K562 (cell line): ENCODE measurements at regions not wholly inside any gene's neighbourhood (a gene's known extent, or its start where the extent isn't known, plus 50 kb on each side); places are given as distances from the start of the nearest gene placed in this dataset.

Source experiments
- ATAC-seq: fragments of 200-7000 bp; cut with Tn5 transposase; 3 replicates; pipeline ENCODE4 v1.9.1; 2020; ENCODE audit warnings: moderate library complexity
- BruUV-seq: library from RNA; stranded (reverse); fragments of 400-500 nt; replicated peaks from 2 replicates; lab custom pipeline; 2021; lab: Mats Ljungman, UMichigan
- CTCF ChIA-PET: fragments of 300-600 bp; formaldehyde crosslinking; extraction: SDS; loops from one replicate; lab custom pipeline; 2021; ENCODE audit warnings: low intra/inter-chr PET ratio; lab: Yijun Ruan, JAX
- POLR2A ChIA-PET: fragments of 300-600, 350-650 bp; sonication (Branson Sonifier 250); formaldehyde crosslinking; extraction: SDS; loops from one replicate; lab custom pipeline; 2021; ENCODE audit warnings: antibody characterized with exemption, inconsistent platforms; lab: Yijun Ruan, JAX
- DNase-seq, 4 experiments: peaks; one replicate each; pipeline versions ENCODE4 v3.0.0 to v3.0.0-alpha.2; 2011 to 2018; ENCODE audit warnings: low spot score in 3 of 4, mixed read lengths in 3 of 4; ENCODE audit errors: extremely low read depth in 1 of 4
- FAIRE-seq: peaks from 2 replicates; lab custom pipeline; 2011; peaks lifted over from hg19 to GRCh38; lab: Jason Lieb, UNC
- H2AFZ ChIP-seq: 2 replicates; pipeline ENCODE4 v1.6.0; 2011; ENCODE audit warnings: low read depth, low read length, control low read depth, inconsistent platforms
- H3K27ac ChIP-seq: fragments of 200-600 bp; 3 replicates; pipeline ENCODE4 v1.8.0; 2011; ENCODE audit warnings: low read depth, mild to moderate bottlenecking, control low read depth, inconsistent platforms, low read length, moderate library complexity, mixed read lengths; ENCODE audit errors: extremely low read depth
- H3K27me3 ChIP-seq, 2 experiments: fragments of 300-600 bp in 1 of 2; 2 replicates in 1 of 2; 3 replicates in 1 of 2; pipeline versions ENCODE4 v1.6.0 to v1.8.0; 2011; ENCODE audit warnings: inconsistent platforms in 2 of 2, low read length in 2 of 2, mild to moderate bottlenecking in 1 of 2, mixed read lengths in 1 of 2, moderate library complexity in 1 of 2; ENCODE audit not compliant: control insufficient read depth in 2 of 2, insufficient read depth in 2 of 2
- H3K36me3 ChIP-seq: fragments of 300-600 bp; 3 replicates; pipeline ENCODE4 v1.8.0; 2011; ENCODE audit warnings: mild to moderate bottlenecking, low read length, inconsistent platforms; ENCODE audit not compliant: control insufficient read depth, insufficient read depth
- H3K4me1 ChIP-seq, 2 experiments: fragments of 200-600 bp in 1 of 2; replicated peaks in 1 of 2; 2 replicates in 1 of 2; 3 replicates in 1 of 2; pipeline versions ENCODE4 v1.5.1 to v1.8.0; 2011; ENCODE audit warnings: inconsistent platforms in 2 of 2, low read length in 2 of 2, mild to moderate bottlenecking in 1 of 2, mixed read lengths in 1 of 2, moderate library complexity in 1 of 2; ENCODE audit not compliant: control insufficient read depth in 2 of 2, insufficient read depth in 2 of 2
- H3K4me2 ChIP-seq: 2 replicates; pipeline ENCODE4 v1.6.1; 2011; ENCODE audit warnings: low read length, control low read depth, inconsistent platforms, mixed read lengths; ENCODE audit not compliant: insufficient read depth
- H3K4me3 ChIP-seq: fragments of 200-600 bp; sonication (generic), shearing (Covaris generic); 2 replicates; pipeline ENCODE4 v1.5.1; 2016; ENCODE audit warnings: control low read depth, inconsistent platforms
- H3K79me2 ChIP-seq: fragments of 200-600 bp; 3 replicates; pipeline ENCODE4 v1.8.0; 2011; ENCODE audit warnings: low read length, inconsistent platforms; ENCODE audit not compliant: control insufficient read depth, insufficient read depth
- H3K9ac ChIP-seq, 2 experiments: 2 replicates each; pipeline versions ENCODE4 v1.6.0 to v1.6.1; 2011; ENCODE audit warnings: low read depth in 2 of 2, low read length in 2 of 2, control low read depth in 1 of 2, inconsistent platforms in 1 of 2, mild to moderate bottlenecking in 1 of 2, mixed read lengths in 1 of 2; ENCODE audit not compliant: insufficient read depth in 1 of 2
- H3K9me1 ChIP-seq: one replicate; pipeline ENCODE4 v1.6.0; 2011; ENCODE audit warnings: inconsistent platforms, mild to moderate bottlenecking, low read length, moderate library complexity; ENCODE audit not compliant: control insufficient read depth, insufficient read depth
- H3K9me3 ChIP-seq: replicated peaks from 2 replicates; pipeline ENCODE4 v1.5.1; 2011; ENCODE audit warnings: low read depth, low read length, inconsistent platforms; ENCODE audit not compliant: control insufficient read depth, insufficient read depth
- H4K20me1 ChIP-seq: replicated peaks from 2 replicates; pipeline ENCODE4 v1.6.1; 2011; ENCODE audit warnings: low read length, inconsistent platforms, mixed read lengths; ENCODE audit not compliant: control insufficient read depth, insufficient read depth
- CBFA2T3 ChIP-seq: fragments of 450-650 bp; IDR thresholded peaks from 2 replicates; pipeline ENCODE4 v1.6.1; 2017
- FOXM1 ChIP-seq, 2 experiments: fragments of 450-650 bp in 1 of 2; sonication (generic) in 1 of 2; formaldehyde crosslinking in 1 of 2; IDR thresholded peaks; 2 replicates each; pipeline versions ENCODE4 v1.6.1 to v1.9.0; 2017 to 2022; ENCODE audit warnings: low read depth in 2 of 2, mild to moderate bottlenecking in 2 of 2, missing genetic modification reagents in 1 of 2, moderate library complexity in 1 of 2
- GTF2E2 ChIP-seq: fragments of 200-800 bp; sonication (Bioruptor generic); IDR thresholded peaks from 2 replicates; pipeline ENCODE4 v1.6.1; 2016; ENCODE audit warnings: missing genetic modification characterization, missing compliant biosample characterization
- SP2 ChIP-seq: IDR thresholded peaks from 2 replicates; pipeline ENCODE4 v1.6.1; 2011; ENCODE audit warnings: mild to moderate bottlenecking, low read depth, low read length, moderate library complexity; ENCODE audit not compliant: poor library complexity, severe bottlenecking; ENCODE audit errors: extremely low read depth
- WGBS: fragments of 100-300 bp; shearing (Covaris generic); methylation state at CpG from one replicate; pipeline ENCODE4 v1.1.6; 2016; ENCODE audit warnings: low coverage, mixed read lengths; ENCODE audit not compliant: insufficient coverage; ENCODE audit errors: missing lambda C conversion rate; 5-methylcytosine and 5-hydroxymethylcytosine counted together
- in situ Hi-C: fragments of 300-500 bp; cut with MboI; formaldehyde crosslinking; loops from 4 replicates; pipeline ENCODE4 v1.15.0; 2018; ENCODE audit warnings: inconsistent platforms, mixed read lengths
- intact Hi-C: fragments of 100-400 bp; cut with micrococcal nuclease; formaldehyde crosslinking; loops from 2 replicates; pipeline ENCODE4 v1.14.2; 2022
- TF ChIP-seq, protein P1 (sequence below), 2 experiments: fragments of 450-650 bp in 1 of 2; IDR thresholded peaks; 2 replicates each; pipeline ENCODE4 v1.6.1; 2011 to 2017; ENCODE audit warnings: low read depth in 2 of 2, antibody characterized with exemption in 1 of 2, borderline replicate concordance in 1 of 2, low read length in 1 of 2, mild to moderate bottlenecking in 1 of 2, mixed read lengths in 1 of 2; ENCODE audit not compliant: control insufficient read depth in 1 of 2
- TF ChIP-seq, protein P2 (sequence below): sonication (generic); formaldehyde crosslinking; IDR thresholded peaks from 2 replicates; pipeline ENCODE4 v1.8.0; 2023; ENCODE audit warnings: missing genetic modification reagents, mild to moderate bottlenecking, borderline replicate concordance

DNA sequence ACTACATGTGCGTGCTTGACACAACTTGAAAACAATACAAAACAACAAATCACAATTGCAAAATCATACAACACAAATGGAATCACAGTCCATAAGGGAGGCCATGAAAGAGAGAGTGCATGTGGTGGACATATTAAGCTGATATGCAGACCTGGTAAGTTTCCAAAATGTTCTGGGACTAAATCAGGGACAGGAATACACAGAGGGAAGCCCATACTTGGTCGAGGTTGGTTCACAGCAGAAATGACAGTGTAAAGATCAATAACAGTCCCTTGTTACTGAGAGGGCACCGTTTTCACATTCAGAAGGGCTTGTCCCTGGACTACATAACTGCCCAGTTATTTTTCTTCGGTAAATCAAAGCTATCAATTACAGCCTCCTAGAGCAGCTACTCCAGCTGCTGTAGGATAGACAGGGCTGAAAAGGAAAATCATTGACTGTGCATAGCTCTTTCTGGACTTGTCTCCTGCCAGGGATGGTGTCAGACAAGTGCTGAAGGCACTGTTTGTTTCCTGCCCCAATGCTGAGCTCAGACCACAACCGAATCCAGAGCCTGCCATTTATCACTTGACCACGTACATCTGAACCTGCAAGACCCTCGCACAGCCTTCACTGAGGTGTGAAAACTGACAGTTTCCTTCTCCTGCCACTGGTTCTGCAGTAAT, 79.5 kb upstream of the KCNMB2 start (continued):
- TF ChIP-seq, protein P1, sequence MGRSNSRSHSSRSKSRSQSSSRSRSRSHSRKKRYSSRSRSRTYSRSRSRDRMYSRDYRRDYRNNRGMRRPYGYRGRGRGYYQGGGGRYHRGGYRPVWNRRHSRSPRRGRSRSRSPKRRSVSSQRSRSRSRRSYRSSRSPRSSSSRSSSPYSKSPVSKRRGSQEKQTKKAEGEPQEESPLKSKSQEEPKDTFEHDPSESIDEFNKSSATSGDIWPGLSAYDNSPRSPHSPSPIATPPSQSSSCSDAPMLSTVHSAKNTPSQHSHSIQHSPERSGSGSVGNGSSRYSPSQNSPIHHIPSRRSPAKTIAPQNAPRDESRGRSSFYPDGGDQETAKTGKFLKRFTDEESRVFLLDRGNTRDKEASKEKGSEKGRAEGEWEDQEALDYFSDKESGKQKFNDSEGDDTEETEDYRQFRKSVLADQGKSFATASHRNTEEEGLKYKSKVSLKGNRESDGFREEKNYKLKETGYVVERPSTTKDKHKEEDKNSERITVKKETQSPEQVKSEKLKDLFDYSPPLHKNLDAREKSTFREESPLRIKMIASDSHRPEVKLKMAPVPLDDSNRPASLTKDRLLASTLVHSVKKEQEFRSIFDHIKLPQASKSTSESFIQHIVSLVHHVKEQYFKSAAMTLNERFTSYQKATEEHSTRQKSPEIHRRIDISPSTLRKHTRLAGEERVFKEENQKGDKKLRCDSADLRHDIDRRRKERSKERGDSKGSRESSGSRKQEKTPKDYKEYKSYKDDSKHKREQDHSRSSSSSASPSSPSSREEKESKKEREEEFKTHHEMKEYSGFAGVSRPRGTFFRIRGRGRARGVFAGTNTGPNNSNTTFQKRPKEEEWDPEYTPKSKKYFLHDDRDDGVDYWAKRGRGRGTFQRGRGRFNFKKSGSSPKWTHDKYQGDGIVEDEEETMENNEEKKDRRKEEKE (IDR thresholded peaks at IDR 0.05; ENCODE audit: borderline replicate concordance in 1 of 2, control insufficient read depth in 1 of 2, low read depth in 2 of 2, low read length in 1 of 2): no peak

DNA sequence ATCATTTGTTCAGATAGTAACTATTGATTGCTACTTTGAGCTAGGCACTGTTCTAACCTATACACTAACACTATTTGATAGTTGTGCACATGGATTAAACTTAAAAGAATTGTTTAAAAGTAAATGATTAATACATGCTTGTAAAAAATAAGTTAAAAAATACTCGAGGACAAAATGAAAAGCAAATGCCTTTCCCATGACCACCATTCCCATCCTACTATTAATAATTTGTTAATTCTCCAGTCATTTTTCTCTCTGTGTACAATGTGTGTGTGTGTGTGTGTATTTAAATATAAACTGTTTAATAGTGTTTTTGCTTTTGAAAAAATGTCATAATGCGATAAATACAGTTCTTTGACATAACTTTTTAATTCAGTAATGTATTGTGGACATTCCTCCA, 78.7 kb upstream of the KCNMB2 start:
- no peaks in the 10 kb centered on the region for H3K27me3 ChIP-seq
- intact Hi-C loops (no loop called here), in situ Hi-C loops (loop anchor here (25.0 kb wide), 1 partner anchor 855 kb away; the partner anchor contains the start of gene ZNF639)
- no peaks in the 10 kb centered on the region for H3K4me1 ChIP-seq
- DNase-seq: no peak
- H2AFZ ChIP-seq: no peak overlapping the region
- POLR2A ChIA-PET: no interaction called here
- BruUV-seq: no TSS peak
- CTCF ChIA-PET: no interaction called here
- H3K9me1 ChIP-seq: no peaks in the 10 kb centered on the region
- H3K9me3 ChIP-seq: no peaks in the 10 kb centered on the region
- no peak overlapping the region for H3K9ac ChIP-seq
- 0% methylated on average over 2 of the region's 2 CpGs for WGBS
- H3K4me2 ChIP-seq: no peak overlapping the region
- ATAC-seq: no peak
- H3K4me3 ChIP-seq: no peak overlapping the region
- H3K36me3 ChIP-seq: no peaks in the 10 kb centered on the region
- H4K20me1 ChIP-seq: no peaks in the 10 kb centered on the region
- FAIRE-seq: no peak
- no peak for TF ChIP-seq FOXM1 (IDR thresholded peaks at IDR 0.05; ENCODE audit: low read depth)
- TF ChIP-seq FOXM1 (CRISPR knock-in tag; IDR thresholded peaks at IDR 0.05; ENCODE audit: low read depth): no peak
- no peak for TF ChIP-seq CBFA2T3
- TF ChIP-seq GTF2E2 (tag): no peak
- no peak for TF ChIP-seq SP2
- TF ChIP-seq, protein P2, sequence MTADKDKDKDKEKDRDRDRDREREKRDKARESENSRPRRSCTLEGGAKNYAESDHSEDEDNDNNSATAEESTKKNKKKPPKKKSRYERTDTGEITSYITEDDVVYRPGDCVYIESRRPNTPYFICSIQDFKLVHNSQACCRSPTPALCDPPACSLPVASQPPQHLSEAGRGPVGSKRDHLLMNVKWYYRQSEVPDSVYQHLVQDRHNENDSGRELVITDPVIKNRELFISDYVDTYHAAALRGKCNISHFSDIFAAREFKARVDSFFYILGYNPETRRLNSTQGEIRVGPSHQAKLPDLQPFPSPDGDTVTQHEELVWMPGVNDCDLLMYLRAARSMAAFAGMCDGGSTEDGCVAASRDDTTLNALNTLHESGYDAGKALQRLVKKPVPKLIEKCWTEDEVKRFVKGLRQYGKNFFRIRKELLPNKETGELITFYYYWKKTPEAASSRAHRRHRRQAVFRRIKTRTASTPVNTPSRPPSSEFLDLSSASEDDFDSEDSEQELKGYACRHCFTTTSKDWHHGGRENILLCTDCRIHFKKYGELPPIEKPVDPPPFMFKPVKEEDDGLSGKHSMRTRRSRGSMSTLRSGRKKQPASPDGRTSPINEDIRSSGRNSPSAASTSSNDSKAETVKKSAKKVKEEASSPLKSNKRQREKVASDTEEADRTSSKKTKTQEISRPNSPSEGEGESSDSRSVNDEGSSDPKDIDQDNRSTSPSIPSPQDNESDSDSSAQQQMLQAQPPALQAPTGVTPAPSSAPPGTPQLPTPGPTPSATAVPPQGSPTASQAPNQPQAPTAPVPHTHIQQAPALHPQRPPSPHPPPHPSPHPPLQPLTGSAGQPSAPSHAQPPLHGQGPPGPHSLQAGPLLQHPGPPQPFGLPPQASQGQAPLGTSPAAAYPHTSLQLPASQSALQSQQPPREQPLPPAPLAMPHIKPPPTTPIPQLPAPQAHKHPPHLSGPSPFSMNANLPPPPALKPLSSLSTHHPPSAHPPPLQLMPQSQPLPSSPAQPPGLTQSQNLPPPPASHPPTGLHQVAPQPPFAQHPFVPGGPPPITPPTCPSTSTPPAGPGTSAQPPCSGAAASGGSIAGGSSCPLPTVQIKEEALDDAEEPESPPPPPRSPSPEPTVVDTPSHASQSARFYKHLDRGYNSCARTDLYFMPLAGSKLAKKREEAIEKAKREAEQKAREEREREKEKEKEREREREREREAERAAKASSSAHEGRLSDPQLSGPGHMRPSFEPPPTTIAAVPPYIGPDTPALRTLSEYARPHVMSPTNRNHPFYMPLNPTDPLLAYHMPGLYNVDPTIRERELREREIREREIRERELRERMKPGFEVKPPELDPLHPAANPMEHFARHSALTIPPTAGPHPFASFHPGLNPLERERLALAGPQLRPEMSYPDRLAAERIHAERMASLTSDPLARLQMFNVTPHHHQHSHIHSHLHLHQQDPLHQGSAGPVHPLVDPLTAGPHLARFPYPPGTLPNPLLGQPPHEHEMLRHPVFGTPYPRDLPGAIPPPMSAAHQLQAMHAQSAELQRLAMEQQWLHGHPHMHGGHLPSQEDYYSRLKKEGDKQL (CRISPR knock-in tag): no peak
- H3K79me2 ChIP-seq: no peaks in the 10 kb centered on the region
- no peak overlapping the region for H3K27ac ChIP-seq
